WTC11 (cell line): ENCODE measurements at regions not wholly inside any gene's neighbourhood (a gene's known extent, or its start where the extent isn't known, plus 50 kb on each side); places are given as distances from the start of the nearest gene placed in this dataset.

Experiments
- ATAC-seq: fragments of 200-7000 bp; cut with Tn5 transposase; 2 replicates; pipeline ENCODE4 v1.10.0; 2021; ENCODE audit warnings: mild to moderate bottlenecking, moderate library complexity
- CTCF ChIA-PET: fragments of 300-600 bp; sonication (Branson Sonifier 250); formaldehyde crosslinking; loops from one replicate; lab custom pipeline; 2021; ENCODE audit warnings: antibody characterized with exemption; lab: Charles Lee
- POLR2A ChIA-PET: fragments of 350-600 bp; sonication (Branson Sonifier 250); formaldehyde crosslinking; loops from one replicate; lab custom pipeline; 2021; ENCODE audit warnings: antibody characterized with exemption; lab: Charles Lee
- DNase-seq: peaks from one replicate; pipeline ENCODE4 v3.0.0; 2021; ENCODE audit warnings: low spot score
- H3K27ac Mint-ChIP-seq: 2 replicates; pipeline ENCODE4 v1.8.0; 2021; ENCODE audit warnings: mixed read lengths
- H3K27me3 Mint-ChIP-seq: 2 replicates; pipeline ENCODE4 v1.8.0; 2021; ENCODE audit warnings: low read depth, mild to moderate bottlenecking, moderate library complexity, mixed read lengths
- H3K36me3 Mint-ChIP-seq: 2 replicates; pipeline ENCODE4 v1.8.0; 2021; ENCODE audit warnings: mixed read lengths
- H3K4me1 Mint-ChIP-seq: 2 replicates; pipeline ENCODE4 v1.8.0; 2022; ENCODE audit warnings: mixed read lengths
- H3K4me3 Mint-ChIP-seq: 2 replicates; pipeline ENCODE4 v1.8.0; 2021; ENCODE audit warnings: mild to moderate bottlenecking, moderate library complexity, mixed read lengths
- H3K9me3 Mint-ChIP-seq: 2 replicates; pipeline ENCODE4 v1.8.0; 2021; ENCODE audit warnings: mixed read lengths
- CBFB ChIP-seq: sonication (generic); formaldehyde crosslinking; IDR thresholded peaks from 2 replicates; pipeline ENCODE4 v1.8.1; 2022; ENCODE audit warnings: mild to moderate bottlenecking, low read depth, missing genetic modification reagents
- CDX4 ChIP-seq: fragments of 250-450 bp; sonication (Bioruptor Pico); IDR thresholded peaks from 2 replicates; pipeline ENCODE4 v1.9.0; 2021; ENCODE audit warnings: moderate library complexity, mild to moderate bottlenecking, inconsistent platforms, borderline replicate concordance
- E2F5 ChIP-seq: sonication (generic); formaldehyde crosslinking; IDR thresholded peaks from 2 replicates; pipeline ENCODE4 v1.8.1; 2022; ENCODE audit warnings: mild to moderate bottlenecking, moderate library complexity, missing genetic modification reagents
- ELF4 ChIP-seq: sonication (generic); formaldehyde crosslinking; IDR thresholded peaks from 2 replicates; pipeline ENCODE4 v1.8.1; 2022; ENCODE audit warnings: low read depth, mild to moderate bottlenecking, moderate library complexity, missing genetic modification reagents
- MLX ChIP-seq: sonication (generic); formaldehyde crosslinking; IDR thresholded peaks from 2 replicates; pipeline ENCODE4 v1.8.1; 2023; ENCODE audit warnings: mild to moderate bottlenecking, missing genetic modification reagents, moderate library complexity
- NFE2L1 ChIP-seq: sonication (generic); formaldehyde crosslinking; IDR thresholded peaks from 2 replicates; pipeline ENCODE4 v1.8.1; 2023; ENCODE audit warnings: missing genetic modification reagents
- NR1H2 ChIP-seq: sonication (generic); formaldehyde crosslinking; IDR thresholded peaks from 2 replicates; pipeline ENCODE4 v1.9.0; 2021; ENCODE audit warnings: mild to moderate bottlenecking, moderate library complexity, missing genetic modification reagents
- STAT6 ChIP-seq: sonication (generic); formaldehyde crosslinking; conservative IDR thresholded peaks from 2 replicates; pipeline ENCODE4 v1.8.1; 2023; ENCODE audit warnings: mild to moderate bottlenecking, low read depth, missing genetic modification reagents, moderate library complexity
- ZNF121 ChIP-seq: sonication (generic); formaldehyde crosslinking; IDR thresholded peaks from 2 replicates; pipeline ENCODE4 v1.8.0; 2023; ENCODE audit warnings: missing genetic modification reagents
- ZNF219 ChIP-seq: sonication (generic); formaldehyde crosslinking; IDR thresholded peaks from 2 replicates; pipeline ENCODE4 v1.8.0; 2023; ENCODE audit warnings: missing genetic modification reagents, mild to moderate bottlenecking, borderline replicate concordance
- ZNF281 ChIP-seq: sonication (generic); formaldehyde crosslinking; IDR thresholded peaks from 2 replicates; pipeline ENCODE4 v1.8.0; 2023; ENCODE audit warnings: mild to moderate bottlenecking, missing genetic modification reagents
- ZNF317 ChIP-seq: sonication (generic); formaldehyde crosslinking; IDR thresholded peaks from 2 replicates; pipeline ENCODE4 v1.8.1; 2023; ENCODE audit warnings: low read depth, mild to moderate bottlenecking, moderate library complexity, missing genetic modification reagents, borderline replicate concordance
- ZNF671 ChIP-seq: fragments of 250-450 bp; sonication (Bioruptor Pico); IDR thresholded peaks from 2 replicates; pipeline ENCODE4 v1.8.0; 2021; ENCODE audit warnings: mild to moderate bottlenecking

GRCh38 chr2:168314236-168314635, 66.8 kb upstream of the STK39 start:
- TF ChIP-seq NR1H2 (CRISPR knock-in tag) = no peak
- no peak for TF ChIP-seq ZNF121 (CRISPR knock-in tag)
- no peak for TF ChIP-seq NFE2L1 (CRISPR knock-in tag)
- TF ChIP-seq CDX4 = no peak
- CTCF ChIA-PET = no interaction called here

GRCh38 chr2:168315331-168316072, 68.1 kb upstream of the STK39 start:
- CTCF ChIA-PET = no interaction called here
- ATAC-seq = no peak
- H3K4me3 Mint-ChIP-seq = no peak overlapping the region
- H3K27ac Mint-ChIP-seq = no peak overlapping the region
- POLR2A ChIA-PET = no interaction called here
- peaks cover 13% of the 10 kb centered on the region for H3K9me3 Mint-ChIP-seq
- no peaks in the 10 kb centered on the region for H3K27me3 Mint-ChIP-seq
- H3K36me3 Mint-ChIP-seq = no peaks in the 10 kb centered on the region
- peaks cover 16% of the 10 kb centered on the region for H3K4me1 Mint-ChIP-seq
- no peak for TF ChIP-seq STAT6 (CRISPR knock-in tag)
- TF ChIP-seq ZNF121 (CRISPR knock-in tag) = no peak
- no peak for TF ChIP-seq ELF4
- no peak for DNase-seq

More at GRCh38 chr2:168314236-168314635, 66.8 kb upstream of the STK39 start:
- Mint-ChIP-seq H3K9me3 (peaks cover 13% of the 10 kb centered on the region), H3K4me3 (no peak overlapping the region), H3K27me3 (no peaks in the 10 kb centered on the region; the same call in 1 of the 2 replicates), H3K27ac (no peak overlapping the region), H3K36me3 (no peaks in the 10 kb centered on the region), H3K4me1 (peaks cover 4% of the 10 kb centered on the region)
- POLR2A ChIA-PET = no interaction called here
- DNase-seq (no peak), ATAC-seq (no peak)

GRCh38 chr2:168316073-168316440, 68.7 kb upstream of the STK39 start:
- DNase-seq (no peak), ATAC-seq (no peak)
- CTCF ChIA-PET = no interaction called here
- Mint-ChIP-seq H3K9me3 (peaks cover 13% of the 10 kb centered on the region), H3K27ac (no peak overlapping the region), H3K4me3 (no peak overlapping the region), H3K27me3 (no peaks in the 10 kb centered on the region), H3K4me1 (peaks cover 19% of the 10 kb centered on the region), H3K36me3 (no peaks in the 10 kb centered on the region)
- no peak for TF ChIP-seq CBFB (CRISPR knock-in tag)
- TF ChIP-seq ZNF219 (CRISPR knock-in tag) = no peak
- no peak for TF ChIP-seq MLX (CRISPR knock-in tag)
- no peak for TF ChIP-seq ZNF317 (CRISPR knock-in tag)
- TF ChIP-seq ZNF281 = no peak
- TF ChIP-seq ZNF671 (CRISPR knock-in tag) = no peak
- TF ChIP-seq E2F5 = no peak
- TF ChIP-seq ZNF121 (CRISPR knock-in tag) = no peak
- POLR2A ChIA-PET = no interaction called here
